NCI-H2081 treated with DMSO at 0.1 percent for 48 hours (cell line): ENCODE measurements at regions not wholly inside any gene's neighbourhood (a gene's known extent, or its start where the extent isn't known, plus 50 kb on each side); places are given as distances from the start of the nearest gene placed in this dataset.
"Not testable (repeated sequence)": the region's sequence is repeated elsewhere in the genome, so short reads cannot be mapped to it uniquely, and the experiment has no call there.

Experiments
- DNase-seq: peaks from one replicate; lab custom pipeline; 2025; lab: John Stamatoyannopoulos, UW

DNA sequence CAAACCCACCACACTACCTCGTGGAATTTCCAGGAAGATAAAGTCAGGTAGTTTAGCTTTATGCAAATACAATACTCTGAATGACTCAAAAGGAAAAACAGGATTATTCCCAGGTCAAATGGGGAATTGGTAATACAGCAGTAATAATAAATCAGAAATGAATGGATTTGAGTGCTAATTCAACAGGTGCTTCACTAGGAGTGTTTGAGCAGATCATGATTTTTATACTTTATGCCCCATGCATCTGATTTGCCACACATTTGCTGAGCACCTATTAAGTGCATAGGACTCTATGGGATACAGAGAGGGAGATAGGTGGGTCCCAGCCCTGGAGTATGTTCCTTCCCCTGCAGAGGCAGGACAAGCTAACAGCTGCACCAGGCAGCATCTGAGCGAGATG lies 381.4 kb upstream of the PODXL start:
- no peak for DNase-seq

DNA sequence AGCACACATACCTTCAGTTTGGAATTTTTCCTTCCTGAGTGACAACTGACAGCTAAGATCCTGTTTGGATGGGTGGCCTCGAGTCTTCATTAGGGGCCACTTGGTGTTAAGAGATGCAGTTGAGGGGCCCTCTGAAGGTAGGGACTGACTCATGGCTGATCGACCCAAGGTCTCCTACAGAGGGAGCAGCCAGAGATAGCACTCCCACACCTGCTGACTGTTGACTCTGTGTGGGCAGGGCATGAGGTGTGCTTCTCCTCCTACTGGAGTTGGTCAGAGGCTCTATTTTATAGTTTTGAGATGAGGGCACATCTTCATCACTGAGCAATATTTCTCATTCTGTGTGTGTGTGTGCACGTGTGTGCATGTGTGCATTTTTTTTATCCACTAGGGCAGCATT lies 378.8 kb upstream of the PODXL start:
- DNase-seq, result no peak

DNA sequence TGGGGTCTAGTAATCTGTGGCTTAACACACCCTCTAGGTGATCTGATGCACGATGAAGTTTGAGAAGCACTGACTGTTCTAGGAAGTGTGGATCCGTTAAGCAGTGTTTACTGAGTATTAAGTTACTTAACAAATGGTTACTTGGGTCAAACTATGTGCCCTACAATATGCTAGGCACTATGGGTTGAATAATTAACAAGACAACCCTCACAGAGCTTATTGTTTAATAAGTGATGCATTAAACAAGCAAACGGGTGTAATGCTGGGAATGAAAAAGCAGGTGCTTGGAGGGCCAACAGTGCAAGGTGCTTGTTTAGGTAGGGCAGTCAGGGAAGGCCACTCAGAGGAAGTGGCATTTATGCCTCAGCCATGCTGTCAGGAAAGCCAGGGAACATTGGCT lies 378.0 kb upstream of the PODXL start:
- no peak for DNase-seq

DNA sequence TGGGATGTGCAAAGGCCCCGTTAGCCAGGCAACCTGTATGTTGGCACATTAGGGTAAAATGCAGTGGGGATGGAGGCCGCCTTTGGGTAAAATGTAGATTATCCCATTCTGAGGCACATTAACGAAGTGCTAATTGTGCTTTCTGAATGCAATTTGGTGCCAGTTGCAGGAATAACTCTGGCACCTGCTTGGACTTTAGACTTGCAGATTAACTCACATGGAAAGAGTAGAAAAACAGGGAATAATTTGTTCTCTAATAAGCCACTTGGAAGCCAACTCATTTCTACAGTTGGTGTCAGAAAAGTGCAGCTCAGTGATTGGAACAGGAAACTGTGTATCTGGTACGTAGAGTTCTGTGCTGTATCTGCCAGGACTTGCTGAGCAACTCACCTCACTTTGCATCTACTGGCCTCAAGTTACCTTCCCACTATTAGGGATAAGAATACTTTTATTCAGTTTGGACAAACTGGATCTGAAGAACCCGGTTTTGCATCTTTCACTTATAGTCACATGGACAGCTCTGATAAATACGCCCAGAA lies 377.4 kb upstream of the PODXL start:
- DNase-seq, result no peak

DNA sequence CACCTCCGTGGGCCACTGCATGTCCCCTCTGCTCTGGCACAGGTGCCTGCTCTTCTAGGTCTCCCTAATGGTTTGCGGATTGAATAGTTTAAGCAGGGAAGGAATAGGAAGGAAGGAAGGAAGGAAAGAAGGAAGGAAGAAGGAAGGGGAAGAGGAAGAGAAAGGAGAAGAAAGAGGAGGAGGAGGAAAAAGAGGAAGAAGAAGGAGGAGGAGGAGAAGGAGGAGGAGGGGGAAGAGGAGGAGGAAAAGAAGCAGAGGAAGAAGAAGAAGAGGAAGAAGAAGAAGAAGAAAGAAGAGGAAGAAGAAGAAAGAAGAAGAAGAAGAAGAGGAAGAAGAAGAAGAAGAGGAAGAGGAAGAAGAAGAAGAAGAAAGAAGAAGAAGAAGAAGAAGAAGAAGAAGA lies 376.8 kb upstream of the PODXL start:
- DNase-seq, result not testable (repeated sequence)

DNA sequence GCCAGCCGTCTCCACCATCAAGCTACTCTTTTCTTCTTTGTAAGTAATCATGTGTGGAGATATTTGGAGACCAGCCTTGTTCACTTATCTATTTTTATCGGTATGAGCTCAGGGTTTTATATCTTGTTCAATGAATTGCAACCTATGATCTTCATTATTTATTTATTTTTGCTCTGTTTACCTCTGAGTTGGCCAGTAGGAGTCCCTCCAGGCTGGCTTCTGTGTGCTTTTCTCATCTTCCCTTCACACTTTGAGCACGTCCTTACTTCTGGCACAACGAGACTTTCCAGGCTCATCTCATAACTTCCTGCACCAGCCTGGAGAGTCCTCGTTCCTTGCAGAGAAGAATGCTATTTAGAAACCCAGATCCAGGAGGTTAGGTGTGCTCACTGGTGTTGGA lies 375.8 kb upstream of the PODXL start:
- DNase-seq, result no peak

DNA sequence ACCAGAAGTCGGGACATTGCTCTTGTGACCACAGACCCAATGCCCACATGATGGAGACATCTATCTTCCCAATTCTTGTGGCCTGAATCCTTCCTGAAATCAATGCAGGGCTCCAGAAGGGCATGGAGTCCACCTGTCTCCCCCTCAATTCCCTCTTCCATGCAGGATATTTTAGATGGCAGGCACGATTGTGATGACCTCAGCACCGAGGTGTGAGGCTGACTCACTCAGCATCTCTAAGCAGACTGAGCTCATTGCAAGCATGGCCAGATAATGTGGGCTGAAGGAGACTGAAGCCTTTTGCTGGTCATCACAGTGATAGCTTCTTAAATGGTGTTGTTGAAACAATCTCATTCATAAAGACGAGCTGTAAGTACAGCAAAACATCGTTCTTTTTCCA lies 374.9 kb upstream of the PODXL start:
- no peak for DNase-seq

DNA sequence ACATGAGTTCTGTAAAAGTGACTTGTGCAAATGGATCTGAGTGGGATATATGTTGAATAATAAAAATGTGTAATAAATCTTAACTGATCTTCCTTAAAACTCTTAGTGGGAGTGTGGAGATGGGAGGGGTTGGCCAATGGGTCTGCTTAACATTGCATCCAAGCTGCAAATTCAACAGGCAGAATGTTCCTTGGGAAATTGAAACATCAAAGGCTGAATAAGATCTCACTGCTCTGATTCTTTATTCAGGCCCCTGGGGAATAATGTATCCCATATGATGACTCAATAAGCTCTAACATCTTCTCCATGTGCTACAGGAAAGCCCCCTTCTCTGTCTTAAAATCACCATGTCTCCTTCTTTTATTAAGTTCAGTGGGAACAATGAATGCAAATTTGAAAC lies 373.2 kb upstream of the PODXL start:
- no peak for DNase-seq

DNA sequence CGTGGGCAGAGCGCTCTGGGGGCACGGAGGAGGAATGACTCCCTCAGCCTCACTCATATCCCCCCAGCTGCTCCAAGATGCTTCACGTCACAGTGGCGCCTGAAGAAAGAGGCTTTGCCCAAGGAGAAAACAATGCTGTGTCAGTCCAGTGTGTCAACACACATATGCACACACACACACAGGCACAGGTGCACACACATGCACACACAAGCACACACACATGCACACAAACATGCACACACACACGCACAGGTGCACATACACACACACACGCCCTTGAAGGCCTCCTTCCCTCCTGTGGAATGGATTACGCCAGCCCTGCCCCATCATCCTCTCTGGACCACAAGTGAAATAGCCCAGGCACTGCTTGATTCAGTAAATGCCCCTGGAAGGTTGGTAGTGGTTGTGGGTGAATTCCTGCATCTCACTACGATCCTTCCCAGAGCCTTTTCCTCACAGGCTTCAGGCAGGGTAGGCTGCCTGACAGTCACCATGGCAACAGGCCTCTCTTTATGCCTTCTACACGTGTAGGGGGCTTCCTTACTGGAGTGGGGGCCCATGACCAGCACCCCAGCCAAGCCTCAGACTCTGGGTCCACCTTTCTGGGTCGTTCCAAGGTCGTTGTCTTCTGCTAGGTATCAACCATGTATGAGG lies 371.5 kb upstream of the PODXL start:
- no peak for DNase-seq

DNA sequence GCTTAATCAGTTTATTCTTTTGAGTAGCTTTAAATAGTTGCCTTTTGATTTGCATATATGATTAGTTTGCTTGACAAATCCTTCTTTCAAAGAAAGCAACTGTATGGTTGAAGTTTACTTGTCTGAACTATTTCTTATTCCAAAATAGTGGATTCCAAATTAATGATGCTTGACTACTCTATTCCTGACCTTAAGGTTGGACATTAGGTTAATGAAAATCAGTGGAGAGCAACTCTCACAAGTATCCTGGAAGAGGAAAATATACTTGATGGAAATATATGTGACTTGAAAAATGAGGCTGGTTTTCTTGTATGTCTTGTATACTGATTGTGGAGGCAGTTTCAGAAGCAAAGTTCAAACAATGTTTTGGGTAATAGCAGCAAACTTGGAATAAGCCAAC lies 369.2 kb upstream of the PODXL start:
- no peak for DNase-seq

DNA sequence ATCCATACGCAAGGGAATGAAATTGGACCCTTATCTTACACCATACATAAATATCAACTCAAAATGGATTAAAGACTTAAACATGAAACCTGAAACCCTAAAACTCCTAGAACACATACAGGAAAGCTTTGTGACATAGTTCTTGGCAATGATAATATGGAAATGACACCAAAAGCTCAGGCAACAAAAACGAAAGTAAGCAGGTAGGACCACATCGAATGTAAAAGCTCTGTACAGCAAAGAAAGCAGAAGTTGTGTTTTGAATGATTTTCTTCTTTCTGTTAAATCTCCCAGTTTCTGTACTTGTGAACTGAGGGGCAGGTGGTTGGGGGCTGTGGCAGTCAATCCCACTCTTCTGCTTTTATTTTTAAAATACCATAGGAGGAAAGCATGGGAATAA lies 368.4 kb upstream of the PODXL start:
- no peak for DNase-seq

DNA sequence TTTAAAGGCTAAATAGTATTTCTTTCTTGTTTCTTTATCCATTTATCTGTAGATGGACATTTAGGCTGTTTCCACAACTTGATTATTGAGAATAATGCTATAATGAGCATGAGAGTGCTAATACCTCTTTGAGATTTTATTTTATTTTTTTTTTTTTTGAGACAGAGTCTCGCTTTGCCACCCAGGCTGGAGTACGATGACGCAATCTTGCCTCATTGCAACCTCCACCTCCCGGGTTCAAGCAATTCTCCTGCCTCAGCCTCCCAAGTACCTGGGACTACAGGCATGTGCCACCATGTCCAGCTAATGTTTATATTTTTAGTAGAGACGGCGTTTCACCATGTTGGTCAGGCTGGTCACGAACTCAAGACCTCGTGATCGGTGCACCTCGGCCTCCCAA lies 366.5 kb upstream of the PODXL start:
- DNase-seq, result not testable (repeated sequence)

DNA sequence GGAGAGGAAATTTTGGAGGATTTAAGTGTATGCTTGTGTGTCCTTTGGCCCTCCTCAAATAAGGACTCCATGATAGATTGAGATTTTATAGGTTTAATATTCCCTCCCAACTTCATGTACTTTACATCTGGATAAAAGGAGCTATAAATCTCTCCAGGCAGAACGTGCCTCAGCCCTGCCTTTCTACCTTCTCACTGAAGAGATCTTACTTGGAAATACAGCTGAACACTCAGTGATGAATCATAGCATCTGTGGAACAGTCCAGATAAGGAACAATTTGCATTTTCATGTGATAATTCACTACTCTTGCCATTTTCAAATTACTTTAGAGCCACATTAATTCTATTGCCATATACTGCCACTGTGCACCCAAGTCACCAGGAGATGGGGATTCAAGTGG lies 364.6 kb upstream of the PODXL start:
- no peak for DNase-seq

DNA sequence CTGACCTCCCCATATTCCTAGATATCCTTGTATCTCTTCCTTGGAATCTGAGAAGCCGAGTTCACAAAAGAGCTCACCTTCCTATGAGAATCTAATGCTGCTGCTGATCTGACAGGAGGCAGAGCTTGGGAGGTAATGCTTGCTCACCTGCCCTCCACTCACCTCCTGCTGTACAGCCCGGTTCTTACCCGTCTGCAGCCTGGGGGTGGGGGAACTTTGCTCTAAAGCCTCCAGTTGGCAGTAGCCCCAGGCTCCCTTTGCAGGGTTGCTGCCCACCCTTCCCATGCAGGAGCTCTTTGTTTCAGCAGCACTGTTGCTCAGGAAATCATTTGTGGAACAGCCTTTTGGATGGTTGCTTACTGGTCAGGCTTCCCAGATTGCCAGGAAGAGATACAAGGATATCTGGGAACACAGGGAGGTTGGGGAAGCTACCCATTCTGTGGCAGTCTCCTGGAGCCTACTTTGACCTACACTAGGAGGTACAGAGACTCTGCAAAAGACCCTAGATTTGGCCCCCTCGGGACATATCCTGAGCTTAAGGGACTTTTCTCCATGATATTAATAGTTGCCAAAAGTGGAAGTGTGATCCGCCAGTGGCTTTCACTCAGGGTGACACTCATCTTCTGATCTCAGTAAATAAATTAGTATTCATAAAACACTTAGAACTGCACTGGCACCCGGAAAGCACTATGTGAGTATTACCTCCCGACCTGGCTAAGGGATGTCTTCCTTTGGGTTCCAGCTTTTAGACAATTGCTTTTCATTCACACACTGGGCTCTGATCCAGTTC lies 363.7 kb upstream of the PODXL start:
- no peak for DNase-seq

DNA sequence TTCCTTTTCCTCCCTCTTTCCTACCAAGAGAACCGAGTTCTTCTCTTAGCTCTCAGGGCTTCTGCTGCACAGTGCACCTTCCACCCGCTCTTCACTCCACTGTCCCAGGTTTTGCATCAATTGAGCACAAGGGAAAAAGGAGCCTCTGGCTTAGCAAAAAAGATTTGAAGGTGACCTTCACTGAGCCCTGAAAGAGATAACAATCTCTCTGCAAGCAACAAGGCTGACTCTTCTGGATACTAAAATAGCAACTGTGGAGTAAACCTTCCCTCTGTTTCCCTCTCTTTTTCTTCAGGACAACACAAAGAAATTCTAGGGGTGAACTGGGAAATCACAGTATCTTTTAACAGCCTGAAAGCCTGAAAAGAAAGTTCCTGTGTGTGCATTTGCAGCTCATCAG lies 354.7 kb upstream of the PODXL start:
- no peak for DNase-seq

DNA sequence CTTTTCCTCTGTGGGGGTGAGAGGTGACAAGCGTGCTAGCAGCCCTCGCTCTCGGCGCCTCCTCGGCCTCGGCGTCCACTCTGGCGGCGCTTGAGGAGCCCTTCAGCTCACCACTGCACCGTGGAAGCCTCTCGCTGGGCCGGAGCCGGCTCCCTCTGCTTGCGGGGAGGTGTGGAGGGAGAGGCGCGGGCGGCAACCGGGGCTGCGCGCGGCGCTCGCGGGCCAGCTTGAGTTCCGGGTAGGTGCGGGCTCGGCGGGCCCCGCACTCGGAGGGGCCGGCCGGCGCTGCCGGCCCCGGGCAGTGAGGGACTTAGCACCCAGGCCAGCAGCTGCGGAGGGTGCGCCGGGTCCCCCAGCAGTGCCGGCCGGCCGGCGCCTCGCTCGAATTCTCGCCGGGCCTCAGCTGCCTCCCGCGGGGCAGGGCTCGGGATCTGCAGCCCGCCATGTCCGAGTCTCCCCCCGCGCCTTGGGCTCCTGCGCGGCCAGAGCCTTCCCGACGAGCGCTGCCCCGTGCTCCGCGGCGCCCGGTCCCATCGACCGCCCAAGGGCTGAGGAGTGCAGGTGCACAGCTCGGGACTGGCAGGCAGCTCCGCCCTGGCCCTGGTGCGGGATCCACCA lies 352.8 kb upstream of the PODXL start:
- DNase-seq, result no peak

DNA sequence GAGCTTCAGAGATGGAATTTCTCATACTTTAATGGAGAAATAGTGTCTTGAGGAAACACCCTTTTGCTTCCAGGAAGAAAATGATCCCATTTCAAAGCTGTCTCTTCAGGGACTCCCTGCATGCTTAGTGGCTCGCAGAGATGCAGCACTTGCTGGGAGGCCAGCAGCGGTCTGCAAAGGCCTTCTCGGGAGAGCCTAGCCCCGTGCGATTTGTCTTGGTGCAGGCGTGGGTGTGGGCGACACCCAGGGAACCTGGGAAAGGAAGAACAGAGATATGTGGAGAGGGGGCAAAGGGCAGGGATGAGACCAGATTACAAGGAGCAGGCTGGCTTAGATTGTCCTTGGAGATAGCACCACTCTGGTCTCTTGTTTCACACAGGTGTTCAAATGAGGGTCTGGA lies 352.3 kb upstream of the PODXL start:
- no peak for DNase-seq

DNA sequence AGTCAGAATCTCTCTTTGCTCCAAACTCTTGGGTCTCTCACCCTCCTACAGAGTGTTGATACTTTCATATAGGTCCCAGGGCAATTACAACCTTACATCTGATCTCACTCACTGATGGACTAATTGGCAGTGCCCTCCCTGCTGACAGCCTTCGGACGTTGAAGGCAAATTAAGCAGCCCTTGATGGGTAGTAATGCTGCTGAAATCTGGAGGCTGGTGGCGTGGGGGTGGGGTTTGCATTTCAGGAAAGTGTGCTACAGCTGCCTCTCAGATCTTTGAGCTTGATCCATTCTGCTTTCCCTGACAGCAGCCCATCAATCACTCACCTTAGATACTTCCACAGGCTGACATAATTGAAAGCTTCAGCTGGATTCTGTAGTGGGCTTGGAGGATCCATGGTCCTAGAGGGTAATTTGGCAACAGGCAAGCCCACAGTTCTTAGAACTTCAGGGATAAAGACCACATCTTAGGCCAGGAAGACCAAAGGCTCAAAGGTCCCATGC lies 349.1 kb upstream of the PODXL start:
- DNase-seq, result no peak

DNA sequence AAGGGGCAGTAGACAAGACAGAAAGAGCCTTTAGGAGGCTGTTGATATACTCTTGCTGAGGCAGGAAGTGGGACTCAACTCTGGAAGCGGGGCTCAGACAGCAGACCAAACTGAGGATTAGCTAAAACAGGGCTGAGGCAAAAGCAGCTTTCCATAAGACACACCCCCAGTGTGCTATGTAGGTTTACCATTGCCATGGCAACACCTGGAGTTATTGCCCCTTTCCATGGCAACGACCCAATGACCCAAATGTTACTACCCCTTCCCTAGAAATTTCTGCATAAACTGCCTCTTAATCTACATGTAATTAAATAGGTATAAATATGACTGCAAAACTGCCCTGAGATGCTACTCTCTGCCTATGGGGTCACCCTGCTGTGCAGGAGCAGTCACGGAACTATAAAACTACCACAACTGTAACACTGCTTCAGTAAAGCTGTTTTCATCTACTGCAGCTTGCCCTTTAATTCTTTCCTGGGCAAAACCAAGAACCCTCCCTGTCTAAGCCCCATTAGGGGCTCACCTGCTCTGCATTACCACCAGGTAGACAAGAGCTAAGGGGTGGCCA lies 348.4 kb upstream of the PODXL start:
- no peak for DNase-seq

DNA sequence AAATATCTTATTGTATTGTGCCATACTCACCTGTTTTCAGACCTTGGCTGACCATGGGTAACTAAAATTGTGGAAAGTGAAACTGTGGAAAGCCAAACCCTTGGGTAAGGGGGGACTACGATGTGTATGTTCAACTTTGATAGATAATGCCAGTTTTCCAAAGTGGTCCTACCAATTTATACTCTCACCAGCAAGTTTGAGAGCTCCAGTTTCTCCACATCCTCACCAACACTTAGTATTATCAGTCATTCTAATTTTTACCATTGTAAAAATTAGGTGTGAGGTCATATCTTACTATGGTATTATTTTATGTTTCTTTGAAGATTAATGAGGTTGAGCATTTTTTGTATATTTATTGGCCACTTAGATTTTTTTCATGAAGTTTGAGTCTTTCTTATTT lies 346.9 kb upstream of the PODXL start:
- no peak for DNase-seq

DNA sequence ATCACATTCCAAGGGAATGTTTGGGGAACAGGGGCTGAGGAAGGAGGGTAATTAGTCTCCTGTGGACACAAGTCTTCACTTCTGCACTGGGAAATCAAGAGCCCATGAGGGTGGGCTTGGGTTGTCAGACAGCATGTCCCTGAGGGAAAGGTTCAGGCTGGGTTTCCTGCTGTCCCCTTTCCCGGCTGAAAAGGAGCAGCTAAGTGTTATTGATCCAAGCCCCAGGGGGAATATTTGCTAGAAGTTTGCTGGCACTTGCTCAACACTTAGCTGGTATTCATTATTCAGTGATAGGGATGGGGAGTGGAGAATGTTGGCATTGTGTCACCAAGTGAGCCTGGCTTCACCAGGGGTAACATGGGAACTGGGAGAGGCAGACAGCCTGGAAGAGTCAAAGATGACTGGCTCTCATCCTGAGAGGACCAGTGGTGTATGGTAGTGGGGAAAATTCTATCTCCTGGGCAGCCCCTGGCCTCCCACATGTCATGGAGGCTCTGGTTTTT lies 344.4 kb upstream of the PODXL start:
- DNase-seq, result no peak

DNA sequence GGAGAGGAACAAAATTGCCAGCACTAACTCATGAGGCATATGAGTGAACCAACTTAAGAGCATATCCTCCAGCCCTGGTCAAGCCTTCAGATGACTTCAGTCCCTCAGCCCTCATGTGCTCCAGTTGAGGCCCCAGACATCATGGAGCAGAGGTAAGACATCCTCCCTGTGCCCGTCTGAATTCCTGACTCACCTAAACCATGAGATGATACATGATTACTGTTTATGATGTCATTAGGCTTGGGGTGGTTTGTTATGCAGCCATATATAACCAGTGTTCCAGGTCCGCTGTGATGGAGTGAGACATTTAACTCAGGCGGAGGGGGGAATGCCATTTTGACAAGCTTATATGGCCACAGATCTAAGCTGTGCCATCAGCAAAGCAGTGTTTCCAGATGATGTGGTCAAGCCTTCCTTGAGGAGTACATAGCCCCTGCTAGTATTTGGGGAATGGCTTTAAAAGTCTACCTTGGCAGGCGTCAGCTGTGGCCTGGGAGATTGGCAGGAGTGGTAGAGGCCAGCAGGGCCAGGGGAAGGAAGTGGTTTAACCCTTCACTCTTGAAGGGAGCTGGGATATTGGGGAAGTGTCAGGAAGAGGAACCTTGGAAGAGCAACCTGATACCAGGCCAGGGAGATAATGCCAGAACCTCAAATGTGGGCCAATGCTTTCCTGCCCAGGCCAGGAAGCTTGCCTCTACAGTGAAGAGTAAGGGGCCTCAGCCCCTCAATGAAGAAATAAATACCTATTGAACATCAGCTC lies 343.0 kb upstream of the PODXL start:
- no peak for DNase-seq
